ENCODE measurements at regions not wholly inside any gene's neighbourhood (a gene's known extent, or its start where the extent isn't known, plus 50 kb on each side); places are given as distances from the start of the nearest gene placed in this dataset.

GRCh38 chr9:12204512-12204911 is 488.7 kb upstream of the TYRP1 start:
- no peak overlapping the region for H3K9ac ChIP-seq (ENCODE audit: low read depth, low read length)
- H3K27ac ChIP-seq (ENCODE audit: low read length), result no peak overlapping the region
- no peaks in the 10 kb centered on the region for H3K27me3 ChIP-seq (ENCODE audit: insufficient read depth, low read length)
- no peaks in the 10 kb centered on the region for H3K9me3 ChIP-seq (ENCODE audit: insufficient read depth, low read depth, low read length)
- no peak overlapping the region for H3K4me3 ChIP-seq (ENCODE audit: low read length)
- H3K4me1 ChIP-seq (ENCODE audit: insufficient read depth, low read length), result 0 out of 2 replicates have a peak, but pooled peaks cover 4% of the 10 kb centered on the region
- no peaks in the 10 kb centered on the region for H3K36me3 ChIP-seq (ENCODE audit: insufficient read depth, low read depth, low read length)

- H3K9ac ChIP-seq (ENCODE audit: low read depth, low read length), result no peak overlapping the region
- H3K36me3 ChIP-seq (ENCODE audit: insufficient read depth, low read depth, low read length), result no peaks in the 10 kb centered on the region
- no peak overlapping the region for H3K4me3 ChIP-seq (ENCODE audit: low read length)
- H3K27ac ChIP-seq (ENCODE audit: low read length), result no peak overlapping the region
- H3K27me3 ChIP-seq (ENCODE audit: insufficient read depth, low read length), result no peaks in the 10 kb centered on the region
- H3K4me1 ChIP-seq (ENCODE audit: insufficient read depth, low read length), result no peaks in the 10 kb centered on the region
- H3K9me3 ChIP-seq (ENCODE audit: insufficient read depth, low read depth, low read length), result no peaks in the 10 kb centered on the region
Measured at GRCh38 chr9:12212860-12213259, 480.3 kb upstream of the TYRP1 start.

- H3K27me3 ChIP-seq (ENCODE audit: insufficient read depth, low read length), result no peaks in the 10 kb centered on the region
- H3K4me3 ChIP-seq (ENCODE audit: low read length), result no peak overlapping the region
- no peak overlapping the region for H3K9ac ChIP-seq (ENCODE audit: low read depth, low read length)
- H3K36me3 ChIP-seq (ENCODE audit: insufficient read depth, low read depth, low read length), result no peaks in the 10 kb centered on the region
- H3K4me1 ChIP-seq (ENCODE audit: insufficient read depth, low read length), result peaks cover 4% of the 10 kb centered on the region; the same call in 1 of the 2 replicates
- H3K27ac ChIP-seq (ENCODE audit: low read length), result no peak overlapping the region
- H3K9me3 ChIP-seq (ENCODE audit: insufficient read depth, low read depth, low read length), result no peaks in the 10 kb centered on the region
Measured at GRCh38 chr9:12221470-12221869, 471.7 kb upstream of the TYRP1 start.

DNA sequence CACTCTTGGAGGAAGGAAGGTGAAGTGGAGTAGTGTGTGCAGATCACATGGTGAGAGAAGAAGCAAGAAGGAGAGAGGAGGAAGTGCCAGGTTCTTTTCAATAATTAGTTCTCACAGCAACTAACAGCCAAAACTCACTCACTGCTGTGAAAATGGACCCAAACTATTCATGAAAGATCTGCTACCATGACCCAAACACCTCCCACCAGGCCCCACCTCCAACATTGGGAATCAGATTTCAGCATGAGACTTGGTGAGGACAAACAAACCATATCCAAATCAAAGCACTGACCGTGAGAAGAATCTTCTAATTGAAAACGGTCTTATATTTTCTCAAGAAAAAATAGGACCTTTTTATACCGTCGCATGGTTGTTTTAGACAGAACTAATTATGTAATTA is 468.7 kb upstream of the TYRP1 start:
- Histone ChIP-seq H3K9me3 (ENCODE audit: insufficient read depth, low read depth, low read length) (no peaks in the 10 kb centered on the region), H3K4me3 (ENCODE audit: low read length) (no peak overlapping the region), H3K4me1 (ENCODE audit: insufficient read depth, low read length) (peaks cover 4% of the 10 kb centered on the region; the same call in 1 of the 2 replicates), H3K9ac (ENCODE audit: low read depth, low read length) (no peak overlapping the region), H3K27ac (ENCODE audit: low read length) (no peak overlapping the region), H3K36me3 (ENCODE audit: insufficient read depth, low read depth, low read length) (no peaks in the 10 kb centered on the region), H3K27me3 (ENCODE audit: insufficient read depth, low read length) (no peaks in the 10 kb centered on the region)

- H3K9ac ChIP-seq (ENCODE audit: low read depth, low read length), result no peak overlapping the region
- no peak overlapping the region for H3K27ac ChIP-seq (ENCODE audit: low read length)
- no peak overlapping the region for H3K4me3 ChIP-seq (ENCODE audit: low read length)
- H3K4me1 ChIP-seq (ENCODE audit: insufficient read depth, low read length), result no peaks in the 10 kb centered on the region
- H3K27me3 ChIP-seq (ENCODE audit: insufficient read depth, low read length), result no peaks in the 10 kb centered on the region
- peaks cover 21% of the 10 kb centered on the region for H3K9me3 ChIP-seq (ENCODE audit: insufficient read depth, low read depth, low read length)
- no peaks in the 10 kb centered on the region for H3K36me3 ChIP-seq (ENCODE audit: insufficient read depth, low read depth, low read length)
Measured at GRCh38 chr9:12230708-12231107, 462.5 kb upstream of the TYRP1 start.

GRCh38 chr9:12231832-12232231 is 461.4 kb upstream of the TYRP1 start:
- no peak overlapping the region for H3K9ac ChIP-seq (ENCODE audit: low read depth, low read length)

GRCh38 chr9:12232836-12233235 is 460.3 kb upstream of the TYRP1 start:
- no peaks in the 10 kb centered on the region for H3K36me3 ChIP-seq (ENCODE audit: insufficient read depth, low read depth, low read length)
- no peak overlapping the region for H3K27ac ChIP-seq (ENCODE audit: low read length)
- no peaks in the 10 kb centered on the region for H3K4me1 ChIP-seq (ENCODE audit: insufficient read depth, low read length)
- H3K27me3 ChIP-seq (ENCODE audit: insufficient read depth, low read length), result no peaks in the 10 kb centered on the region
- H3K4me3 ChIP-seq (ENCODE audit: low read length), result no peak overlapping the region
- peaks cover 21% of the 10 kb centered on the region for H3K9me3 ChIP-seq (ENCODE audit: insufficient read depth, low read depth, low read length)
- H3K9ac ChIP-seq (ENCODE audit: low read depth, low read length), result no peak overlapping the region

More at GRCh38 chr9:12231832-12232231, 461.4 kb upstream of the TYRP1 start:
- Histone ChIP-seq H3K36me3 (ENCODE audit: insufficient read depth, low read depth, low read length) (no peaks in the 10 kb centered on the region), H3K4me3 (ENCODE audit: low read length) (no peak overlapping the region), H3K4me1 (ENCODE audit: insufficient read depth, low read length) (no peaks in the 10 kb centered on the region), H3K9me3 (ENCODE audit: insufficient read depth, low read depth, low read length) (peaks cover 21% of the 10 kb centered on the region), H3K27me3 (ENCODE audit: insufficient read depth, low read length) (no peaks in the 10 kb centered on the region), H3K27ac (ENCODE audit: low read length) (no peak overlapping the region)

DNA sequence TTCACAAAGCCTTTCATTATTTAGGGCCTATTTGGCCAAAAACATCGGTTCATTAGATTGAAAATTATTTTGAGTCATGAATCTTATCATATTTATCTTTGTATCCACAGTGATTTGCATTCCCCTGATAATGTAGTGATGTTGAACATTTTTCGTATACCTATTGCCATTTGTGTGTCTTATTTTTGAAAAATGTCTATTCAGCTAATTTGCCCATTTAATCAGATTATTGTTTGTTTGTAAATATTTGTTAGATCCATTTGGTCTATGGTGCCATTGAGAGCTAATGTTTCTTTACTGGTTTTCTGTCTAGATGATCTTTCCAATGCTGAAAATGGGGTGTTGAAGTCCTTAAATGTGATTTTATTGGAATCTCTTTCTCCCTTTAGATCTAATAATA is 439.2 kb upstream of the TYRP1 start:
- peaks cover 7% of the 10 kb centered on the region; the same call in 1 of the 2 replicates for H3K9me3 ChIP-seq (ENCODE audit: insufficient read depth, low read depth, low read length)

GRCh38 chr9:12266758-12267157 is 426.4 kb upstream of the TYRP1 start:
- Histone ChIP-seq H3K36me3 (ENCODE audit: insufficient read depth, low read depth, low read length) (no peaks in the 10 kb centered on the region), H3K4me3 (ENCODE audit: low read length) (no peak overlapping the region), H3K27me3 (ENCODE audit: insufficient read depth, low read length) (no peaks in the 10 kb centered on the region), H3K4me1 (ENCODE audit: insufficient read depth, low read length) (no peaks in the 10 kb centered on the region), H3K9me3 (ENCODE audit: insufficient read depth, low read depth, low read length) (no peaks in the 10 kb centered on the region), H3K9ac (ENCODE audit: low read depth, low read length) (no peak overlapping the region), H3K27ac (ENCODE audit: low read length) (no peak overlapping the region)

More for the DNA sequence above, 439.2 kb upstream of the TYRP1 start:
- Histone ChIP-seq H3K36me3 (ENCODE audit: insufficient read depth, low read depth, low read length) (no peaks in the 10 kb centered on the region), H3K9ac (ENCODE audit: low read depth, low read length) (no peak overlapping the region), H3K4me1 (ENCODE audit: insufficient read depth, low read length) (no peaks in the 10 kb centered on the region), H3K4me3 (ENCODE audit: low read length) (no peak overlapping the region), H3K27ac (ENCODE audit: low read length) (no peak overlapping the region), H3K27me3 (ENCODE audit: insufficient read depth, low read length) (no peaks in the 10 kb centered on the region)

- Histone ChIP-seq H3K9me3 (ENCODE audit: insufficient read depth, low read depth, low read length) (no peaks in the 10 kb centered on the region), H3K9ac (ENCODE audit: low read depth, low read length) (no peak overlapping the region), H3K4me1 (ENCODE audit: insufficient read depth, low read length) (0 out of 2 replicates have a peak, but pooled peaks cover under 1% of the 10 kb centered on the region), H3K27ac (ENCODE audit: low read length) (no peak overlapping the region), H3K27me3 (ENCODE audit: insufficient read depth, low read length) (no peaks in the 10 kb centered on the region), H3K36me3 (ENCODE audit: insufficient read depth, low read depth, low read length) (no peaks in the 10 kb centered on the region), H3K4me3 (ENCODE audit: low read length) (no peak overlapping the region)
Measured at GRCh38 chr9:12271421-12271891, 421.7 kb upstream of the TYRP1 start.

DNA sequence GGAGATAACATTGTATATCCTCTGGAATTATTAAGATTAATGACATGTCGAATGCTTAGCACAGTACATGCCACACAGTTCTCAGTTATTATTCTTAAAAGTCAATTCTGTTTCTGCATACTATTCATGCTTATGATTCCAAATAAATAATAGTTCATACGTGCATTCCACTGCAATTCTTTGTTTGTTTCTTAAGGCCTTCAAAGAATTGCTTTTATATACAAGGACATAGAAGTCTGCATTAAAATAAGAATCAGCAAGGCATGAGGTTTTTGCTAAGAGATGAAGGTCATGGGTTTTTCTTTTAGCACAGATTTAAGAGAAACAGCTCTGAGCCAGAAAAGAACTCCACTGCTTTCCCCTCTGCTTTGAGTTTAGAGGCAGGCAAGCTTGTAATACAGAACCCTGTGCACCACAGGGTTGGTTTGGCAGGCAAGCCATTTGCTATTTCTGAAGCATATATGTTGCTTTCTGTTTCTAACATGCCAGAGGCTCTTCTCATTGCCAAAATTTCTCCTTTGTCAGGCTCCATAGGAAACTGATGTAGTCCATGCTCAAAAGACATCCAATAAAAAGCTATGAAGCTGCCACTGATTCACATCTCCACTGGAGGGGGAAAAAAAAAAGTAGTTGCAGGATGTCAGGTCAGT is 420.6 kb upstream of the TYRP1 start:
- Histone ChIP-seq H3K4me1 (ENCODE audit: insufficient read depth, low read length) (0 out of 2 replicates have a peak, but pooled peaks cover 4% of the 10 kb centered on the region), H3K27ac (ENCODE audit: low read length) (no peak overlapping the region), H3K9ac (ENCODE audit: low read depth, low read length) (no peak overlapping the region), H3K27me3 (ENCODE audit: insufficient read depth, low read length) (no peaks in the 10 kb centered on the region), H3K4me3 (ENCODE audit: low read length) (no peak overlapping the region), H3K9me3 (ENCODE audit: insufficient read depth, low read depth, low read length) (no peaks in the 10 kb centered on the region), H3K36me3 (ENCODE audit: insufficient read depth, low read depth, low read length) (no peaks in the 10 kb centered on the region)

GRCh38 chr9:12274577-12274976 is 418.6 kb upstream of the TYRP1 start:
- Histone ChIP-seq H3K27me3 (ENCODE audit: insufficient read depth, low read length) (no peaks in the 10 kb centered on the region), H3K4me3 (ENCODE audit: low read length) (no peak overlapping the region), H3K9me3 (ENCODE audit: insufficient read depth, low read depth, low read length) (no peaks in the 10 kb centered on the region), H3K4me1 (ENCODE audit: insufficient read depth, low read length) (0 out of 2 replicates have a peak, but pooled peaks cover 4% of the 10 kb centered on the region), H3K36me3 (ENCODE audit: insufficient read depth, low read depth, low read length) (no peaks in the 10 kb centered on the region), H3K9ac (ENCODE audit: low read depth, low read length) (no peak overlapping the region), H3K27ac (ENCODE audit: low read length) (no peak overlapping the region)

Measured in iPS-20b (cell line).